Endothelial cell of umbilical vein (primary cell): ENCODE measurements at regions not wholly inside any gene's neighbourhood (a gene's known extent, or its start where the extent isn't known, plus 50 kb on each side); places are given as distances from the start of the nearest gene placed in this dataset.

ENCODE experiments used
- BruUV-seq: library from RNA; stranded (reverse); fragments of 400-500 nt; replicated peaks from 2 replicates; lab custom pipeline; 2021; lab: Mats Ljungman, UMichigan
- CTCF ChIA-PET: fragments of 300-600, 350-600 bp; sonication (Branson Sonifier 250); formaldehyde crosslinking; loops from one replicate; lab custom pipeline; 2021; ENCODE audit warnings: antibody characterized with exemption, inconsistent platforms; lab: Charles Lee
- POLR2A ChIA-PET: fragments of 300-600, 350-600 bp; sonication (Branson Sonifier 250); formaldehyde crosslinking; loops from one replicate; lab custom pipeline; 2021; ENCODE audit warnings: antibody characterized with exemption, inconsistent platforms; lab: Charles Lee
- DNase-seq: peaks from one replicate; pipeline ENCODE4 v3.0.0-alpha.2; 2011; ENCODE audit warnings: low read depth, low spot score
- FAIRE-seq: peaks from 2 replicates; lab custom pipeline; 2011; peaks lifted over from hg19 to GRCh38; lab: Jason Lieb, UNC
- H2AFZ ChIP-seq: 2 replicates; pipeline ENCODE4 v1.6.0; 2012; ENCODE audit warnings: low read depth, low read length, control low read depth, inconsistent platforms
- H3K27ac ChIP-seq: 2 replicates; pipeline ENCODE4 v1.5.1; 2011; ENCODE audit warnings: low read depth, mild to moderate bottlenecking, control low read depth, low read length, moderate library complexity; ENCODE audit not compliant: insufficient read depth
- H3K27me3 ChIP-seq, 2 experiments: 2 replicates each; pipeline versions ENCODE4 v1.6.0 to v1.6.1; 2011; ENCODE audit warnings: low read length in 2 of 2, mixed read lengths in 1 of 2; ENCODE audit not compliant: control insufficient read depth in 2 of 2, insufficient read depth in 2 of 2
- H3K36me3 ChIP-seq, 2 experiments: 2 replicates in 1 of 2; 3 replicates in 1 of 2; pipeline ENCODE4 v1.5.1; 2011; ENCODE audit warnings: low read length in 2 of 2, mild to moderate bottlenecking in 1 of 2, moderate library complexity in 1 of 2; ENCODE audit not compliant: control insufficient read depth in 2 of 2, insufficient read depth in 2 of 2; ENCODE audit errors: extremely low read depth in 1 of 2
- H3K4me1 ChIP-seq: 3 replicates; pipeline ENCODE4 v1.5.1; 2011; ENCODE audit warnings: mild to moderate bottlenecking, low read length; ENCODE audit not compliant: control insufficient read depth, insufficient read depth; ENCODE audit errors: extremely low read depth
- H3K4me2 ChIP-seq: 2 replicates; pipeline ENCODE4 v1.6.1; 2011; ENCODE audit warnings: low read length, control low read depth, mixed read lengths; ENCODE audit not compliant: insufficient read depth
- H3K4me3 ChIP-seq, 3 experiments: fragments of 200-600 bp in 1 of 3; sonication (generic), shearing (Covaris generic) in 1 of 3; replicated peaks in 1 of 3; 2 replicates each; pipeline ENCODE4 v1.5.1; 2011 to 2016; ENCODE audit warnings: control low read depth in 3 of 3, low read length in 3 of 3, mild to moderate bottlenecking in 2 of 3, inconsistent platforms in 1 of 3, low read depth in 1 of 3, moderate library complexity in 1 of 3; ENCODE audit not compliant: insufficient read depth in 1 of 3
- H3K79me2 ChIP-seq: 2 replicates; pipeline ENCODE4 v1.6.0; 2012; ENCODE audit warnings: low read length, inconsistent platforms; ENCODE audit not compliant: control insufficient read depth, insufficient read depth
- H3K9ac ChIP-seq: replicated peaks from 2 replicates; pipeline ENCODE3; 2011; ENCODE audit warnings: low read length, control low read depth; ENCODE audit not compliant: insufficient read depth; ENCODE audit errors: extremely low read depth
- H3K9me1 ChIP-seq: replicated peaks from 3 replicates; pipeline ENCODE4 v1.6.0; 2011; ENCODE audit warnings: mild to moderate bottlenecking, low read length; ENCODE audit not compliant: control insufficient read depth, insufficient read depth; ENCODE audit errors: extremely low read depth
- H3K9me3 ChIP-seq: replicated peaks from 2 replicates; pipeline ENCODE4 v1.5.1; 2012; ENCODE audit warnings: low read length, inconsistent platforms; ENCODE audit not compliant: control insufficient read depth, insufficient read depth
- H4K20me1 ChIP-seq: replicated peaks from 2 replicates; pipeline ENCODE3; 2011; ENCODE audit warnings: mild to moderate bottlenecking, low read length; ENCODE audit not compliant: control insufficient read depth, insufficient read depth; ENCODE audit errors: extremely low read depth
- CTCF ChIP-seq, 2 donors: IDR thresholded peaks; 1 replicate in 1 of 2; 2 replicates in 1 of 2; pipeline ENCODE4 v1.5.1; 2011; ENCODE audit warnings: low read length in 2 of 2, mild to moderate bottlenecking in 2 of 2, moderate library complexity in 2 of 2, control low read depth in 1 of 2, inconsistent platforms in 1 of 2, low read depth in 1 of 2; ENCODE audit not compliant: insufficient read depth in 1 of 2; ENCODE audit errors: extremely low read depth in 1 of 2
- EZH2 ChIP-seq: IDR thresholded peaks from 2 replicates; pipeline ENCODE4 v1.6.1; 2012; ENCODE audit warnings: borderline replicate concordance, low read depth, mild to moderate bottlenecking, moderate library complexity, low read length, inconsistent platforms; ENCODE audit not compliant: severe bottlenecking
- FOS ChIP-seq: IDR thresholded peaks from 2 replicates; pipeline ENCODE4 v1.6.1; 2011; ENCODE audit warnings: mild to moderate bottlenecking, low read length, moderate library complexity, borderline replicate concordance; ENCODE audit not compliant: insufficient read depth
- GATA2 ChIP-seq: IDR thresholded peaks from 2 replicates; pipeline ENCODE4 v1.7.0; 2011; ENCODE audit warnings: low read depth, mild to moderate bottlenecking, moderate library complexity, mixed read lengths, low read length; ENCODE audit not compliant: insufficient read length, insufficient read depth
- JUN ChIP-seq: IDR thresholded peaks from 2 replicates; pipeline ENCODE4 v1.6.1; 2011; ENCODE audit warnings: borderline replicate concordance, low read depth; ENCODE audit not compliant: insufficient read length, insufficient read depth
- MYC ChIP-seq: IDR thresholded peaks from one replicate; pipeline ENCODE4 v1.6.1; 2011; ENCODE audit warnings: mild to moderate bottlenecking, low read depth, low read length
- POLR2A ChIP-seq: IDR thresholded peaks from 2 replicates; pipeline ENCODE4 v1.6.1; 2012; ENCODE audit warnings: low read depth, mild to moderate bottlenecking, control low read depth, low read length
- POLR2AphosphoS5 ChIP-seq: IDR thresholded peaks from 2 replicates; pipeline ENCODE4 v1.6.1; 2012; ENCODE audit warnings: low read depth, mild to moderate bottlenecking, control low read depth, low read length, moderate library complexity; ENCODE audit not compliant: insufficient read depth
- dilution Hi-C: fragments of 300-500 bp; cut with MboI; formaldehyde crosslinking; loops from one replicate; pipeline ENCODE4 v1.15.0; 2019; ENCODE audit warnings: low sequenced_read_pairs; ENCODE audit not compliant: extremely low pct_ligation_motif_present
- intact Hi-C: fragments of 100-400 bp; cut with micrococcal nuclease; formaldehyde crosslinking; loops from one replicate; pipeline ENCODE4 v1.10.0; 2022
- TF ChIP-seq, protein P1 (sequence below): IDR thresholded peaks from 2 replicates; pipeline ENCODE4 v1.6.1; 2011; ENCODE audit not compliant: insufficient read depth, insufficient read length

DNA sequence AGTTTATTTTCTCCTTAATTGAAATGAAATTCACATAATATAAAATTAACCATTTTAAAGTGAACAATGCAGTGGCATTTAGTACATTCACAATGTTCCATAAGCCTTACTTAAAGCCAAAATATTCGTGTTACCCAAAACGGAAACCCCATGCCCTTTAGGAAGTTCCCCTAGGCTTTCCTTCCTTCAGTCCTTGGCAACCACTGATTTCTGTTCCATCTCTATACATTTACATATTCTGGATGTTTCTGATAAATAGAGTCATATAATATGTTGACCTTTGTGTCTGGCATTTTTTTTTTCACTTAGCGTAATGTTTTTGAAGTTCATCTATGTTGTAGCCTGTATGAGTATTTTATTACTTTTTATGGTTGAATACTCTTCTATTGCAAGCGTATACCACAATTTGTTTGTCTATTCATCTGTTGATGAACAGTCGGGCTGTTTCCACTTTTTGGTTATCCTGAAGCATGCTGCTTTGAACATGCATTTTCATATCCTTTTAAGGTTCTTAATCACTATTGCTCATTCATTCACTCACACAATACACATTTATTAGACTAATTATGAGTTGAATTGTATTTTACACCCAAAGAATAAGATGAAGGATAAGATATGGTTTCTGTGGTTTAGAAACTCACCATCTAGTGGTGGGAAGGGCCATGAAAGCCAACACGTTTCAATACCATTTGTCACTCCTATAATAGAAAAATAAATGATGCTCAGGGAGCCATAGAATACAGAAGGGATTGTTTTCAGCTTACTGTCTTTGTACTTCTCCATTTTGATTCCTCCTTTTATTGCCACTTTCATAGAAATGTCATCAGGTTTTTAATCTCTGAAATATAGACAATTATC, 408.2 kb upstream of the CBLB start:
- CTCF ChIA-PET: no interaction called here
- TF ChIP-seq, protein P1, sequence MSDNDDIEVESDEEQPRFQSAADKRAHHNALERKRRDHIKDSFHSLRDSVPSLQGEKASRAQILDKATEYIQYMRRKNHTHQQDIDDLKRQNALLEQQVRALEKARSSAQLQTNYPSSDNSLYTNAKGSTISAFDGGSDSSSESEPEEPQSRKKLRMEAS: no peak
- no peak for TF ChIP-seq CTCF (IDR thresholded peaks at IDR 0.05; ENCODE audit: extremely low read depth in 1 of 2, insufficient read depth in 1 of 2, low read depth in 1 of 2, low read length in 2 of 2)
- no peak for TF ChIP-seq EZH2
- TF ChIP-seq MYC: no peak
- TF ChIP-seq POLR2AphosphoS5: no peak
- no peak for TF ChIP-seq FOS
- no peak for TF ChIP-seq JUN
- no peak for TF ChIP-seq POLR2A
- no peak for TF ChIP-seq GATA2
- no TSS peak for BruUV-seq
- H3K4me2 ChIP-seq: no peak overlapping the region
- dilution Hi-C loops: no loop called here
- H3K36me3 ChIP-seq: no peaks in the 10 kb centered on the region
- H4K20me1 ChIP-seq: no peaks in the 10 kb centered on the region
- H3K27me3 ChIP-seq: no peaks in the 10 kb centered on the region
- H2AFZ ChIP-seq: no peak overlapping the region
- H3K27ac ChIP-seq: no peak overlapping the region
- no peak overlapping the region for H3K9ac ChIP-seq
- intact Hi-C loops: no loop called here
- FAIRE-seq: no peak
- H3K4me3 ChIP-seq: no peak overlapping the region
- no peak for DNase-seq
- no peaks in the 10 kb centered on the region for H3K9me3 ChIP-seq
- POLR2A ChIA-PET: no interaction called here
- no peaks in the 10 kb centered on the region for H3K9me1 ChIP-seq
- H3K4me1 ChIP-seq: no peaks in the 10 kb centered on the region
- H3K79me2 ChIP-seq: no peaks in the 10 kb centered on the region
